GM12873 (cell line): ENCODE measurements at regions not wholly inside any gene's neighbourhood (a gene's known extent, or its start where the extent isn't known, plus 50 kb on each side); places are given as distances from the start of the nearest gene placed in this dataset.

ENCODE experiments used
- CTCF ChIP-seq: IDR thresholded peaks from 2 replicates; pipeline ENCODE4 v1.5.1; 2012; ENCODE audit warnings: low read depth, mild to moderate bottlenecking, moderate library complexity, low read length, control low read depth; ENCODE audit not compliant: insufficient read depth; ENCODE audit errors: missing control alignments

- TF ChIP-seq CTCF = no peak
Measured at GRCh38 chr3:181629711-181630110, 82.0 kb upstream of the SOX2 start.

- TF ChIP-seq CTCF = no peak
Measured at GRCh38 chr3:181629029-181629428, 82.7 kb upstream of the SOX2 start.

GRCh38 chr3:181628384-181628783 is 83.3 kb upstream of the SOX2 start:
- TF ChIP-seq CTCF = no peak

GRCh38 chr3:181626036-181626435 is 85.7 kb upstream of the SOX2 start:
- no peak for TF ChIP-seq CTCF

- TF ChIP-seq CTCF = no peak
Measured at GRCh38 chr3:181623924-181624694, 87.6 kb upstream of the SOX2 start.

- no peak for TF ChIP-seq CTCF
Measured at GRCh38 chr3:181622365-181622764, 89.4 kb upstream of the SOX2 start.

GRCh38 chr3:181619897-181620296 is 91.8 kb upstream of the SOX2 start:
- TF ChIP-seq CTCF = no peak

- TF ChIP-seq CTCF = no peak
Measured at GRCh38 chr3:181618260-181618659, 93.5 kb upstream of the SOX2 start.
